GM12873 (cell line): ENCODE measurements at regions not wholly inside any gene's neighbourhood (a gene's known extent, or its start where the extent isn't known, plus 50 kb on each side); places are given as distances from the start of the nearest gene placed in this dataset.

Experiments
- TF ChIP-seq, protein P1 (sequence below): IDR thresholded peaks from 2 replicates; pipeline ENCODE4 v1.5.1; 2012; ENCODE audit warnings: low read depth, mild to moderate bottlenecking, moderate library complexity, low read length, control low read depth; ENCODE audit not compliant: insufficient read depth; ENCODE audit errors: missing control alignments

DNA sequence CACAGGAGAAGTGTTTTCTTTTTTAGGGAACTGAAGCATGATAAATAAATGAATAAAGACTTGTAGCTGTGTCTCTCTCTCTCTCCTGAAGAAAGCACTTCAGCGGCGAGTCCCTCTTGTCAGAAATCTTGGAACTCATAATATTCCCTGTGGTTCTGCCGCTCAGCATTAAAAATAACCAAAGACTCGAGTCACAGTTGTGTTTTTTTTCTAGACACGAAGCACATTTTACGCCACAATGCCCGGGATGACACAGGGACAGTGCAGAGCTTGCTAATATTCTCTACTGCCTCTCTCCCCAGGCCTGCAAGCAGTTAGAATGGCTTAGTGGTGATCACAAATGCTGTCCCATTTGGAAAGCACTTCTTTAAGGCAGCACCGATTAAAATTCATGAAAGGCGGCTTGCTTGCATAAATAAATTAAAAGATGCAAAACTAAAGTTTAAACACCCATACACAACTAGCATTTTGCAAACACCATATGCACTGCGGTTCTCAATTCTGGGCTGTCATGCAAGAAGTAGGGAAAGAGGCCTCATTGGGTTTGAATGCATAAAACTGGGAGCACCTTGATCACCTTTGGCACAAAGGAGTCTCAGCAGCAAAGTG is 597.4 kb downstream of the SOX6 start:
- TF ChIP-seq, protein P1, sequence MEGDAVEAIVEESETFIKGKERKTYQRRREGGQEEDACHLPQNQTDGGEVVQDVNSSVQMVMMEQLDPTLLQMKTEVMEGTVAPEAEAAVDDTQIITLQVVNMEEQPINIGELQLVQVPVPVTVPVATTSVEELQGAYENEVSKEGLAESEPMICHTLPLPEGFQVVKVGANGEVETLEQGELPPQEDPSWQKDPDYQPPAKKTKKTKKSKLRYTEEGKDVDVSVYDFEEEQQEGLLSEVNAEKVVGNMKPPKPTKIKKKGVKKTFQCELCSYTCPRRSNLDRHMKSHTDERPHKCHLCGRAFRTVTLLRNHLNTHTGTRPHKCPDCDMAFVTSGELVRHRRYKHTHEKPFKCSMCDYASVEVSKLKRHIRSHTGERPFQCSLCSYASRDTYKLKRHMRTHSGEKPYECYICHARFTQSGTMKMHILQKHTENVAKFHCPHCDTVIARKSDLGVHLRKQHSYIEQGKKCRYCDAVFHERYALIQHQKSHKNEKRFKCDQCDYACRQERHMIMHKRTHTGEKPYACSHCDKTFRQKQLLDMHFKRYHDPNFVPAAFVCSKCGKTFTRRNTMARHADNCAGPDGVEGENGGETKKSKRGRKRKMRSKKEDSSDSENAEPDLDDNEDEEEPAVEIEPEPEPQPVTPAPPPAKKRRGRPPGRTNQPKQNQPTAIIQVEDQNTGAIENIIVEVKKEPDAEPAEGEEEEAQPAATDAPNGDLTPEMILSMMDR = no peak

DNA sequence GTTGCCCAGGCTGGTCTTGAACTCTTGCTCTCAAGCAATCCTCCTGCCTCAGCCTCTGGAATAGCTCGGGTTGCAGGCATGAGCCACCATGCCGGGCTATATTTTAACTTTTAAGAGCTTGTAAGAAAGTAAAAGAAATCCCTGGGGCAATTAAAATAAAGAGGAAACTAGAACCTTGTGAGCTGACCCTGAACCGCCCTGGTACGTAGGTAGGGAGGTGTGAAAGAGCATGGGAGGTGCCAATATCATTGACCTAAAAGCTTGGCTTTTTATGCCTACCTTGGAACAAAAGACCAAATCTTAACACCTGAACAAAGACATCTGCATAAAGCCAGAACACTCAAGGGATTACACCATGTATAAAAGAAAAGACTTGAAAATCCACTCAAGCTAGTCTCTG is 595.1 kb downstream of the SOX6 start:
- TF ChIP-seq, protein P1 = no peak

DNA sequence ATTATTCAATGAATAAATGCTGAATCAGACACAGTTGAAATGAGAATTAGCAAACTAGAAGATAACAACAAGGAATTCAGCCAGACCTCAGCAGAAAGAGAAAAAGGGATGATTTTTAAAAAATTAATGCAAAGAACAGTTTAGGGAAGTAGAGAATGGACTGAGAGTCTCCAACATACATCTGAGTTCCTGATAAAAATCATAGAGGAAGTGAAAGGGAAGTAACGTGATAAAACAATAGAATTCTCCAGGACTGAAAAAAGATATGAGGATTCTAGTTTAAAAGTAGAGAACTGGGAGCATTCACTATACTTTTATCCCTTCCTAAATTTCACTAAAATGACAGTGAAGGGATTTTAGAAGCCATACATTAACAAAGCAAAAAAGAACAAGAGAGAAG is 592.0 kb downstream of the SOX6 start:
- TF ChIP-seq, protein P1 = no peak

DNA sequence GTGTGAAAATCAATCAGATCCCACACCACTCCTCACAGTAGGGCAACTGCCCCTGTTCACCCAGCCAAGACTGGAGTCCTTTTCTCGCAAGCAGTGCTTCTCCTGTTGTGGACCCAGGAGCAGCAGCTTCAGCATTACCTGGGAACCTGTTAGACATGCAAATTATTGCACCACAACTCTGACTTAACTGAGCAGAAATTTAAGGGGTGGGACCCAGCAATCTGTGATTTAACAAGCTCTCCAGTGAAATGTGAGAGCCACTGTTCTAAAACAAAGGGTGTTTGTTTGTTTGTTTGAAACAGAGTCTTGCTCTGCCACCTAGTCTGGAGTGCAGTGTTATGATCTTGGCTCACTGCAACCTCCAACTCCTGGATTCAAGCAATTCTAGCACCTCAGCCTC is 591.4 kb downstream of the SOX6 start:
- TF ChIP-seq, protein P1 = no peak

DNA sequence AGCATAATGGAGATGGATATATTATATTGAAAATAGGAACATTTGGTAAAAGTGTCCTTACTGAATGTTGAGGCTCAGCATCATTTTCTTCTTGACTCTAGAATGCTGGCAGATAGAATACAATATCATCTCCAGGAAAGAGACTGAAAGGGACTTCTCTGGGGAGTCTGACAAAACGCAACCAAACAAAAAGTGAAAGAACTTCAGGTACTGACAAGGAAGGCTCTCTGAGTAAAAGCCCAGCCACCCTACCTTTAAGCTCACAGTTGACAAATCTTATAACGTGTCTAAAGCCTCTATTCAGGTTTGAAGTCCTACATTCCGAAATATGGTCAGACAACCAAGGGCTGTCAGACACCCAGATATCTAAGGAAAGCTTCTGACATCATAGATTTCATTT is 590.8 kb downstream of the SOX6 start:
- TF ChIP-seq, protein P1 = no peak

DNA sequence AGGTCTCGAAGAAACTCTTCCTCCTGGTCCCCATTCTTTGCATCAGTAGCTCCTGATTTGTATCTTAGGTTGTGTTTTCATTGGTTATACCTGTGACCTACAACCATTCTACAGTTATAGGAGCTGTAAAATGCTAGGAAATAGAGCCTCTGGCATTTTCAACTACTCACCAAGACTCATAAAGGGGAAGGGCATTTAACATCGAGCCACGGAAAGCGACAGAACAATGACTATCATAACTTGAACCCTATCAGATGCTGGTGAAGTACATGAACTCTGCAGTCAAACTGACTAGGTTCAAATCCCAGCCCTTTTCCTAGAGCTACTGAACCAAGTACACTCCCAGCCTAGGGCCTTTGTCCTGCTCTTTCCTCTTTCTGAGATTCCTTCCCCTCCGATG is 588.0 kb downstream of the SOX6 start:
- TF ChIP-seq, protein P1 = no peak

DNA sequence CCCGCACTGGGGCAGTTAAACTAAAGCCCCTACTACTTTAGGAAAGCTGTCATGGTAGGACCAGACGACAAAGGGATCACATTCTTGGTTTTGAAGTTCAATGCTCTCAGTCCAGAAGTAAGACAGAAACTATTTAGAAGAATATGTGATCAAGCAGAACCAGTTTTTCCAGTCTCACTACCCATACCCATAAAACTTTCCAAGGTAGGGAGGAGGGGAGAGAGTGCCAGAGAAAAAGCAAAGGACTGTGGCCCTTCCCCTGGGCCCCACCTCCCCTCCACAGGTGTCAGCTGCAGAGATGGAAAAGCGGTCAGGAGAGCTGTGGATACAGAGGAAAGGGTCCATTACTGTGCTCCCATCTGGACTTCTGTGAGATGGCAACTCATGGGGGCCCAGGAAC is 587.1 kb downstream of the SOX6 start:
- TF ChIP-seq, protein P1 = no peak
